GM06990 (cell line): ENCODE measurements at regions not wholly inside any gene's neighbourhood (a gene's known extent, or its start where the extent isn't known, plus 50 kb on each side); places are given as distances from the start of the nearest gene placed in this dataset.

Experiments used
- DNase-seq: peaks from one replicate; pipeline ENCODE4 v3.0.0-alpha.2; 2011; ENCODE audit not compliant: insufficient read length; ENCODE audit errors: extremely low read depth
- H3K27me3 ChIP-seq: replicated peaks from 2 replicates; pipeline ENCODE4 v1.6.0; 2011; ENCODE audit warnings: low read length; ENCODE audit not compliant: control insufficient read depth, insufficient read depth
- H3K36me3 ChIP-seq: 2 replicates; pipeline ENCODE4 v1.5.1; 2011; ENCODE audit warnings: low read length; ENCODE audit not compliant: control insufficient read depth, insufficient read depth
- H3K4me3 ChIP-seq: replicated peaks from 2 replicates; pipeline ENCODE4 v1.5.1; 2011; ENCODE audit warnings: low read depth, mild to moderate bottlenecking, control low read depth, low read length
- CTCF ChIP-seq: IDR thresholded peaks from 2 replicates; pipeline ENCODE4 v1.5.1; 2011; ENCODE audit warnings: low read length, control low read depth, mild to moderate bottlenecking, inconsistent platforms; ENCODE audit not compliant: insufficient read depth, poor library complexity, severe bottlenecking

GRCh38 chr21:35485364-35485763 lies 436.3 kb upstream of the RUNX1 start:
- Histone ChIP-seq H3K27me3 (no peaks in the 10 kb centered on the region; the same call in 1 of the 2 replicates), H3K36me3 (no peaks in the 10 kb centered on the region), H3K4me3 (no peak overlapping the region)
- no peak for TF ChIP-seq CTCF
- DNase-seq = no peak

GRCh38 chr21:35484851-35485250 lies 435.7 kb upstream of the RUNX1 start:
- no peaks in the 10 kb centered on the region for H3K36me3 ChIP-seq
- no peak for DNase-seq
- no peak for TF ChIP-seq CTCF
- H3K4me3 ChIP-seq = no peak overlapping the region
- H3K27me3 ChIP-seq = no peaks in the 10 kb centered on the region; the same call in 1 of the 2 replicates

GRCh38 chr21:35484032-35484431 lies 434.9 kb upstream of the RUNX1 start:
- Histone ChIP-seq H3K27me3 (no peaks in the 10 kb centered on the region), H3K36me3 (no peaks in the 10 kb centered on the region), H3K4me3 (no peak overlapping the region)
- TF ChIP-seq CTCF = no peak
- DNase-seq = no peak

GRCh38 chr21:35482933-35483662 lies 434.0 kb upstream of the RUNX1 start:
- no peaks in the 10 kb centered on the region for H3K36me3 ChIP-seq
- H3K27me3 ChIP-seq = no peaks in the 10 kb centered on the region
- no peak for DNase-seq
- TF ChIP-seq CTCF = no peak
- no peak overlapping the region for H3K4me3 ChIP-seq

GRCh38 chr21:35482096-35482495 lies 433.0 kb upstream of the RUNX1 start:
- Histone ChIP-seq H3K4me3 (no peak overlapping the region), H3K36me3 (no peaks in the 10 kb centered on the region), H3K27me3 (no peaks in the 10 kb centered on the region)
- no peak for DNase-seq
- TF ChIP-seq CTCF = no peak

- no peak for TF ChIP-seq CTCF
These were observed 431.9 kb upstream of the RUNX1 start for GRCh38 chr21:35481005-35481404.

More at GRCh38 chr21:35481005-35481404, 431.9 kb upstream of the RUNX1 start:
- no peak for DNase-seq
- Histone ChIP-seq H3K4me3 (no peak overlapping the region), H3K27me3 (no peaks in the 10 kb centered on the region), H3K36me3 (no peaks in the 10 kb centered on the region)
